Liver (tissue), 8 donors: ENCODE measurements at regions not wholly inside any gene's neighbourhood (a gene's known extent, or its start where the extent isn't known, plus 50 kb on each side); places are given as distances from the start of the nearest gene placed in this dataset.
A peak's percentile ranks its signal among the peaks of the same experiment; 100 is the strongest.

Experiments used
- DNase-seq: peaks from one replicate; pipeline ENCODE4 v3.0.0-alpha.2; 2017; ENCODE audit warnings: low spot score
- H3K27ac ChIP-seq, 2 donors: one replicate each; pipeline ENCODE4 v1.7.0; 2013; ENCODE audit warnings: inconsistent platforms in 2 of 2, low read length in 2 of 2, control low read depth in 1 of 2, low read depth in 1 of 2, mild to moderate bottlenecking in 1 of 2
- H3K27me3 ChIP-seq, 4 donors: one replicate each; pipeline versions ENCODE4 v1.6.1 to v1.7.0; 2013; ENCODE audit warnings: low read length in 3 of 4, inconsistent platforms in 1 of 4, mild to moderate bottlenecking in 1 of 4, moderate library complexity in 1 of 4; ENCODE audit not compliant: control insufficient read depth in 4 of 4, insufficient read depth in 4 of 4
- H3K36me3 ChIP-seq, 4 donors: one replicate each; pipeline versions ENCODE4 v1.6.1 to v1.7.0; 2013; ENCODE audit warnings: low read length in 3 of 4, mild to moderate bottlenecking in 3 of 4, low read depth in 1 of 4, moderate library complexity in 1 of 4; ENCODE audit not compliant: control insufficient read depth in 4 of 4, insufficient read depth in 3 of 4
- H3K4me1 ChIP-seq, 4 donors: one replicate each; pipeline versions ENCODE4 v1.6.1 to v1.7.0; 2013; ENCODE audit warnings: low read length in 3 of 4, mild to moderate bottlenecking in 3 of 4, moderate library complexity in 1 of 4; ENCODE audit not compliant: control insufficient read depth in 4 of 4, insufficient read depth in 4 of 4
- H3K4me3 ChIP-seq, 3 donors: one replicate each; pipeline versions ENCODE4 v1.6.1 to v1.7.0; 2013; ENCODE audit warnings: low read length in 3 of 3, control low read depth in 1 of 3, low read depth in 1 of 3, mild to moderate bottlenecking in 1 of 3
- H3K9ac ChIP-seq, 2 donors: one replicate each; pipeline ENCODE4 v1.7.0; 2013; ENCODE audit warnings: low read length in 2 of 2, mild to moderate bottlenecking in 2 of 2, moderate library complexity in 2 of 2, control low read depth in 1 of 2, low read depth in 1 of 2
- H3K9me3 ChIP-seq, 4 donors: one replicate each; pipeline versions ENCODE4 v1.6.1 to v1.7.0; 2013; ENCODE audit warnings: low read length in 3 of 4; ENCODE audit not compliant: control insufficient read depth in 4 of 4
- ATF3 ChIP-seq: IDR thresholded peaks from 2 replicates; pipeline ENCODE4 v1.6.1; 2016; ENCODE audit warnings: antibody characterized with exemption
- EGR1 ChIP-seq, 2 donors: IDR thresholded peaks; 2 replicates each; pipeline ENCODE4 v1.6.1; 2016 to 2018; ENCODE audit warnings: antibody characterized with exemption in 2 of 2, low read depth in 2 of 2
- FOXA1 ChIP-seq: IDR thresholded peaks from 2 replicates; pipeline ENCODE4 v1.6.1; 2016; ENCODE audit warnings: antibody characterized with exemption
- FOXA2 ChIP-seq: IDR thresholded peaks from 2 replicates; pipeline ENCODE4 v1.6.1; 2016; ENCODE audit warnings: antibody characterized with exemption
- HNF4A ChIP-seq, 2 donors: conservative IDR thresholded peaks; 2 replicates each; pipeline ENCODE4 v1.6.1; 2016; ENCODE audit warnings: antibody characterized with exemption in 2 of 2, mild to moderate bottlenecking in 2 of 2
- HNF4G ChIP-seq: IDR thresholded peaks from 2 replicates; pipeline ENCODE4 v1.6.1; 2016; ENCODE audit warnings: antibody characterized with exemption
- JUND ChIP-seq, 2 donors: IDR thresholded peaks; 2 replicates each; pipeline ENCODE4 v1.6.1; 2016; ENCODE audit warnings: antibody characterized with exemption in 2 of 2
- NR2F2 ChIP-seq: IDR thresholded peaks from 2 replicates; pipeline ENCODE4 v1.6.1; 2016; ENCODE audit warnings: antibody characterized with exemption
- RAD21 ChIP-seq, 2 donors: IDR thresholded peaks; 2 replicates each; pipeline ENCODE4 v1.6.1; 2016; ENCODE audit warnings: antibody characterized with exemption in 2 of 2, mild to moderate bottlenecking in 2 of 2
- RXRA ChIP-seq, 2 donors: IDR thresholded peaks; 2 replicates each; pipeline ENCODE4 v1.6.1; 2017 to 2018; ENCODE audit warnings: antibody characterized with exemption in 2 of 2, mild to moderate bottlenecking in 1 of 2
- SP1 ChIP-seq: IDR thresholded peaks from 2 replicates; pipeline ENCODE4 v1.6.1; 2018; ENCODE audit warnings: antibody characterized with exemption, mild to moderate bottlenecking
- TAF1 ChIP-seq: conservative IDR thresholded peaks from 2 replicates; pipeline ENCODE4 v1.6.1; 2016; ENCODE audit warnings: antibody characterized with exemption, mild to moderate bottlenecking
- ZBTB33 ChIP-seq: IDR thresholded peaks from 2 replicates; pipeline ENCODE4 v1.6.1; 2016; ENCODE audit warnings: antibody characterized with exemption
- WGBS: extraction: QIAGEN DNeasy Blood & Tissue Kit; methylation state at CpG from one replicate; pipeline ENCODE4 v1.1.7; 2013; 5-methylcytosine and 5-hydroxymethylcytosine counted together
- TF ChIP-seq, protein P1 (sequence below): IDR thresholded peaks from 2 replicates; pipeline ENCODE4 v1.6.1; 2016; ENCODE audit warnings: antibody characterized with exemption, mild to moderate bottlenecking
- TF ChIP-seq, protein P2 (sequence below): IDR thresholded peaks from 2 replicates; pipeline ENCODE4 v1.6.1; 2016; ENCODE audit warnings: antibody characterized with exemption
- TF ChIP-seq, protein P3 (sequence below): fragments of 150-350 bp; IDR thresholded peaks from 2 replicates; pipeline ENCODE4 v1.5.1; 2017; ENCODE audit warnings: improper control_type of control experiment, low read depth, low read length; ENCODE audit not compliant: missing input control
- donor health status: healthy.
- donor health status: healthy.
- donor health status: healthy.
- donor health status: healthy.
- donor health status: healthy.

DNA sequence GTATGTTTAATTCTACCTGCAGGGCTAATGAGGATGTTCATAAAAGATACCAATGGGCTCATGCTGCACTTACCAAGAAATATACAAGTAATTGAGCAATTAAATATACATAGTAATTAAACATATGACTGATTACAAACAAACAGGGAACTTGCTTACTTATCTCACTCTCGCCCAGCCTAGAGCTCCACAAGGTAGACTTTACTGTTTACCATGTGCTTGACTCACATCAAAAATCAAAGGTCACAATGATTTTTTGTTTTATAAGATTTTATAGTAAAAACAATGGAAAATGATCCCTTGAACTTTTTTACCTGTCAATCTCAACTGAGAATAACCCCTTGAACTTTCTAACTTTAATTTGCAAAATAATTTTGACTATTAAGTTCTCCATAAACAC lies 1395.1 kb downstream of the SUCLG1 start:
- Histone ChIP-seq H3K36me3 (no peaks in the 10 kb centered on the region), H3K9ac (no peak overlapping the region), H3K4me3 (no peak overlapping the region), H3K4me1 (peaks cover 3 to 15% (median 9%) of the 10 kb centered on the region in 4 donors), H3K27me3 (no peaks in the 10 kb centered on the region), H3K27ac (no peak overlapping the region), H3K9me3 (no peaks in the 10 kb centered on the region)
- DNase-seq, result no peak
- TF ChIP-seq HNF4A (conservative IDR thresholded peaks at IDR 0.05) (peak; percentile 54 to 67), FOXA2 (no peak), RXRA (IDR thresholded peaks at IDR 0.05) (no peak), JUND (IDR thresholded peaks at IDR 0.05) (peak in 1 of 2 donors; percentile 33)
- WGBS, result 30% methylated on average over 1 of the region's 1 CpG

DNA sequence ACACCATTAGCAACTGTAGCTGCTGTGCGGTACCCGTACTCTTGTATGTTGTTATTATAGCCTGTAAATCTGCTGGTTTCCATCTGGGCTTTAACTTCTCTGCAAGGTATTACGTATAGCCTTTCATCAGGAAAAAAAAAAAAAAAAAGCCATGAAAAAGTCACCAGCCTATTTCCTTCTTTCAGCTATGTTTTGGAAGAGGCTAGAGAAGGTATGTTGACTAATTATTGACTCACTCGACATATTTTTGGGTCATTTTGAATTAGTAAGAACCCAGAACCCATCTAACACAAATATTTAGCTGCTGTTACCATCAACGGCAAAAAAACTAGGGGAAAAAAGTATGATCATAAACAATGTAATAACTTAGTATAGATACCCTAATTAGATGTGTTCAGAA lies 1395.6 kb downstream of the SUCLG1 start:
- H3K27me3 ChIP-seq, result no peaks in the 10 kb centered on the region
- peaks cover 3 to 12% (median 8%) of the 10 kb centered on the region in 4 donors for H3K4me1 ChIP-seq
- no peak for DNase-seq
- H3K27ac ChIP-seq, result no peak overlapping the region
- no peaks in the 10 kb centered on the region for H3K9me3 ChIP-seq
- no peak overlapping the region for H3K4me3 ChIP-seq
- H3K9ac ChIP-seq, result no peak overlapping the region
- TF ChIP-seq ATF3 (no peak), EGR1 (IDR thresholded peaks at IDR 0.05; ENCODE audit: low read depth in 2 of 2) (no peak), ZBTB33 (no peak), FOXA1 (no peak), RAD21 (IDR thresholded peaks at IDR 0.05) (no peak), HNF4A (conservative IDR thresholded peaks at IDR 0.05) (no peak), SP1 (no peak), HNF4G (no peak), NR2F2 (no peak), JUND (IDR thresholded peaks at IDR 0.05) (no peak), TAF1 (no peak)
- TF ChIP-seq, protein P1, sequence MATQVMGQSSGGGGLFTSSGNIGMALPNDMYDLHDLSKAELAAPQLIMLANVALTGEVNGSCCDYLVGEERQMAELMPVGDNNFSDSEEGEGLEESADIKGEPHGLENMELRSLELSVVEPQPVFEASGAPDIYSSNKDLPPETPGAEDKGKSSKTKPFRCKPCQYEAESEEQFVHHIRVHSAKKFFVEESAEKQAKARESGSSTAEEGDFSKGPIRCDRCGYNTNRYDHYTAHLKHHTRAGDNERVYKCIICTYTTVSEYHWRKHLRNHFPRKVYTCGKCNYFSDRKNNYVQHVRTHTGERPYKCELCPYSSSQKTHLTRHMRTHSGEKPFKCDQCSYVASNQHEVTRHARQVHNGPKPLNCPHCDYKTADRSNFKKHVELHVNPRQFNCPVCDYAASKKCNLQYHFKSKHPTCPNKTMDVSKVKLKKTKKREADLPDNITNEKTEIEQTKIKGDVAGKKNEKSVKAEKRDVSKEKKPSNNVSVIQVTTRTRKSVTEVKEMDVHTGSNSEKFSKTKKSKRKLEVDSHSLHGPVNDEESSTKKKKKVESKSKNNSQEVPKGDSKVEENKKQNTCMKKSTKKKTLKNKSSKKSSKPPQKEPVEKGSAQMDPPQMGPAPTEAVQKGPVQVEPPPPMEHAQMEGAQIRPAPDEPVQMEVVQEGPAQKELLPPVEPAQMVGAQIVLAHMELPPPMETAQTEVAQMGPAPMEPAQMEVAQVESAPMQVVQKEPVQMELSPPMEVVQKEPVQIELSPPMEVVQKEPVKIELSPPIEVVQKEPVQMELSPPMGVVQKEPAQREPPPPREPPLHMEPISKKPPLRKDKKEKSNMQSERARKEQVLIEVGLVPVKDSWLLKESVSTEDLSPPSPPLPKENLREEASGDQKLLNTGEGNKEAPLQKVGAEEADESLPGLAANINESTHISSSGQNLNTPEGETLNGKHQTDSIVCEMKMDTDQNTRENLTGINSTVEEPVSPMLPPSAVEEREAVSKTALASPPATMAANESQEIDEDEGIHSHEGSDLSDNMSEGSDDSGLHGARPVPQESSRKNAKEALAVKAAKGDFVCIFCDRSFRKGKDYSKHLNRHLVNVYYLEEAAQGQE, result no peak
- TF ChIP-seq, protein P2, sequence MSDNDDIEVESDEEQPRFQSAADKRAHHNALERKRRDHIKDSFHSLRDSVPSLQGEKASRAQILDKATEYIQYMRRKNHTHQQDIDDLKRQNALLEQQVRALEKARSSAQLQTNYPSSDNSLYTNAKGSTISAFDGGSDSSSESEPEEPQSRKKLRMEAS, result no peak
- TF ChIP-seq, protein P3, sequence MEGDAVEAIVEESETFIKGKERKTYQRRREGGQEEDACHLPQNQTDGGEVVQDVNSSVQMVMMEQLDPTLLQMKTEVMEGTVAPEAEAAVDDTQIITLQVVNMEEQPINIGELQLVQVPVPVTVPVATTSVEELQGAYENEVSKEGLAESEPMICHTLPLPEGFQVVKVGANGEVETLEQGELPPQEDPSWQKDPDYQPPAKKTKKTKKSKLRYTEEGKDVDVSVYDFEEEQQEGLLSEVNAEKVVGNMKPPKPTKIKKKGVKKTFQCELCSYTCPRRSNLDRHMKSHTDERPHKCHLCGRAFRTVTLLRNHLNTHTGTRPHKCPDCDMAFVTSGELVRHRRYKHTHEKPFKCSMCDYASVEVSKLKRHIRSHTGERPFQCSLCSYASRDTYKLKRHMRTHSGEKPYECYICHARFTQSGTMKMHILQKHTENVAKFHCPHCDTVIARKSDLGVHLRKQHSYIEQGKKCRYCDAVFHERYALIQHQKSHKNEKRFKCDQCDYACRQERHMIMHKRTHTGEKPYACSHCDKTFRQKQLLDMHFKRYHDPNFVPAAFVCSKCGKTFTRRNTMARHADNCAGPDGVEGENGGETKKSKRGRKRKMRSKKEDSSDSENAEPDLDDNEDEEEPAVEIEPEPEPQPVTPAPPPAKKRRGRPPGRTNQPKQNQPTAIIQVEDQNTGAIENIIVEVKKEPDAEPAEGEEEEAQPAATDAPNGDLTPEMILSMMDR, result no peak
- 76% methylated on average over 5 of the region's 5 CpGs for WGBS
- H3K36me3 ChIP-seq, result no peaks in the 10 kb centered on the region
